GM06990 (cell line): ENCODE measurements at regions not wholly inside any gene's neighbourhood (a gene's known extent, or its start where the extent isn't known, plus 50 kb on each side); places are given as distances from the start of the nearest gene placed in this dataset.

ENCODE experiments used
- DNase-seq: peaks from one replicate; pipeline ENCODE4 v3.0.0-alpha.2; 2011; ENCODE audit not compliant: insufficient read length; ENCODE audit errors: extremely low read depth
- H3K27me3 ChIP-seq: replicated peaks from 2 replicates; pipeline ENCODE4 v1.6.0; 2011; ENCODE audit warnings: low read length; ENCODE audit not compliant: control insufficient read depth, insufficient read depth
- H3K36me3 ChIP-seq: 2 replicates; pipeline ENCODE4 v1.5.1; 2011; ENCODE audit warnings: low read length; ENCODE audit not compliant: control insufficient read depth, insufficient read depth
- H3K4me3 ChIP-seq: replicated peaks from 2 replicates; pipeline ENCODE4 v1.5.1; 2011; ENCODE audit warnings: low read depth, mild to moderate bottlenecking, control low read depth, low read length
- TF ChIP-seq, protein P1 (sequence below): IDR thresholded peaks from 2 replicates; pipeline ENCODE4 v1.5.1; 2011; ENCODE audit warnings: low read length, control low read depth, mild to moderate bottlenecking, inconsistent platforms; ENCODE audit not compliant: insufficient read depth, poor library complexity, severe bottlenecking

DNA sequence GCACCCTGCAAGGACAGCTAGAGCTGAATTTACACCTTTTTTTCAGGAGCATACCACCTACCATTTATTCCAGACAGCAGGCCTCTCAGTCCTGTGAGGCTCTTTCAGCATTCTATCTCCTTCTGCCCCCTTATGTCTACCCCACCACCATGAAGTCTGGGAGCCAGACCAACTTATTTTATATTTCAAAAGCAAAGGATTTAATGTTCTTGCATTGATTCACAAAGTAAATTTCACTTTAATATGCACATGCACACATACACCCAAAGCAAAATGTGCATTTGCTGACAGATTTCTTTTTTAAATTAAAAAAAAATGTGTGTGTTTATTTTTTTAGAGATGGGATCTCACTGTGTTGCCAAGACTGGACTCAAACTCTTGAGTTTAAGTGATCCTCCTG, 264.2 kb upstream of the LRRC3B start:
- DNase-seq: no peak
- TF ChIP-seq, protein P1, sequence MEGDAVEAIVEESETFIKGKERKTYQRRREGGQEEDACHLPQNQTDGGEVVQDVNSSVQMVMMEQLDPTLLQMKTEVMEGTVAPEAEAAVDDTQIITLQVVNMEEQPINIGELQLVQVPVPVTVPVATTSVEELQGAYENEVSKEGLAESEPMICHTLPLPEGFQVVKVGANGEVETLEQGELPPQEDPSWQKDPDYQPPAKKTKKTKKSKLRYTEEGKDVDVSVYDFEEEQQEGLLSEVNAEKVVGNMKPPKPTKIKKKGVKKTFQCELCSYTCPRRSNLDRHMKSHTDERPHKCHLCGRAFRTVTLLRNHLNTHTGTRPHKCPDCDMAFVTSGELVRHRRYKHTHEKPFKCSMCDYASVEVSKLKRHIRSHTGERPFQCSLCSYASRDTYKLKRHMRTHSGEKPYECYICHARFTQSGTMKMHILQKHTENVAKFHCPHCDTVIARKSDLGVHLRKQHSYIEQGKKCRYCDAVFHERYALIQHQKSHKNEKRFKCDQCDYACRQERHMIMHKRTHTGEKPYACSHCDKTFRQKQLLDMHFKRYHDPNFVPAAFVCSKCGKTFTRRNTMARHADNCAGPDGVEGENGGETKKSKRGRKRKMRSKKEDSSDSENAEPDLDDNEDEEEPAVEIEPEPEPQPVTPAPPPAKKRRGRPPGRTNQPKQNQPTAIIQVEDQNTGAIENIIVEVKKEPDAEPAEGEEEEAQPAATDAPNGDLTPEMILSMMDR: no peak
- H3K27me3 ChIP-seq: no peaks in the 10 kb centered on the region

DNA sequence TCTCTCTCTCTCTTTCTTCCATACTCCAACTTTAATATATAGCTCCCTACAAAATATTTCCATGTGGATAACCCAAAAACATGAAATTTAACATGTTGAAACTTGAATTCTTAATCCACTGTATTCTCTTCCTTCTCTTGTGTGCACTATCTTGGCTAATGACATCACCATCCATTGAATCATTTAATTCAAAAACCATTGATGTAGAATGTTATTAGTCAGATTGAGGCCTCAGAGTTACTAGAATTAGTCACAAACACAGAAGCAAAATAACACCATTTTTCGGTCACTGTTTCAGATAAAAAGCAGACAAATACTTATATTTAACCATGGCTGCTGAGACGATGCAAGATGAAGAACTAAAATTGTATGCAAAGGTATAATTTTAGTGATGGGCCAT, 256.9 kb upstream of the LRRC3B start:
- no peak for DNase-seq
- Histone ChIP-seq H3K36me3 (no peaks in the 10 kb centered on the region), H3K4me3 (no peak overlapping the region), H3K27me3 (no peaks in the 10 kb centered on the region)
- TF ChIP-seq, protein P1: no peak

More for the DNA sequence above, 264.2 kb upstream of the LRRC3B start:
- H3K4me3 ChIP-seq: no peak overlapping the region
- H3K36me3 ChIP-seq: no peaks in the 10 kb centered on the region

DNA sequence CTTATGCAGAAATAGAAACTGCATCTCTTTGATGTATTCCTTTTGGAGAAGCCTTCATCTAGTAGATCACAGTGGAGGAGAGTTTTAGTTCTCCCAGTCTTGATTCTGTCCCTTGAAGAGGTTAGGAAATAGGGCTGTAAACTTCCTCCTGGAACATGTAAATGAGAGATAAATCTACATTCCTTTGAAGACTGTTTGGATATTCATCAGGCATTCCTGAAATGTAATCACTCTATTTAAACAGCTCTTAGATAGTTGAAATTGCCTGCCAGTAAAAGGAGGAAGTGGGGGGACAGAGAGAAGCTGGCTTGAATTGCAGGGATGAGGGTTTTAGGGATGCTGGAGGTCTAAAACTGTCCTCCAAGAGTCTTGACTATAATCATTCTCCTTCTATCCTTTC, 254.3 kb upstream of the LRRC3B start:
- no peaks in the 10 kb centered on the region for H3K36me3 ChIP-seq
- no peaks in the 10 kb centered on the region for H3K27me3 ChIP-seq
- no peak overlapping the region for H3K4me3 ChIP-seq
- TF ChIP-seq, protein P1: no peak
- DNase-seq: no peak

DNA sequence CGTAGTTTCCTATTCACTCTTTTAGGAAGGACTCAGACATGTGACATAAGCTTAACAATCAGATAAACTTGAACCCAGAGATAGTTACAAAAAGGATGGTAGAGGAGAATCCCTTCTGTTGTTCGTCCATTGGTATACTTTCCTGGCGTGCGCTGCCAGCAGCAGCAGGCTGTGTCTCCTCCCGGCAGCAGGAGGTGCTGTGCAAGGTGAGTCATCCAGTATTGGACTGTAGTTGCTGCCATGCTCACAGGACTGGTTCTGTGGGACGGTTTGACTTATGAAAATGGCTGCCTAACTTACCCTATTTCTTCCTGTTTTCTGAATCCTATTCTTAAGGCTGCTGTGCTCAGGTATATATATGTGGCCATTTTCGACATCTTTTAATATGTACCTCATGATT, 253.4 kb upstream of the LRRC3B start:
- Histone ChIP-seq H3K36me3 (no peaks in the 10 kb centered on the region), H3K4me3 (no peak overlapping the region), H3K27me3 (no peaks in the 10 kb centered on the region)
- DNase-seq: no peak
- TF ChIP-seq, protein P1: no peak

DNA sequence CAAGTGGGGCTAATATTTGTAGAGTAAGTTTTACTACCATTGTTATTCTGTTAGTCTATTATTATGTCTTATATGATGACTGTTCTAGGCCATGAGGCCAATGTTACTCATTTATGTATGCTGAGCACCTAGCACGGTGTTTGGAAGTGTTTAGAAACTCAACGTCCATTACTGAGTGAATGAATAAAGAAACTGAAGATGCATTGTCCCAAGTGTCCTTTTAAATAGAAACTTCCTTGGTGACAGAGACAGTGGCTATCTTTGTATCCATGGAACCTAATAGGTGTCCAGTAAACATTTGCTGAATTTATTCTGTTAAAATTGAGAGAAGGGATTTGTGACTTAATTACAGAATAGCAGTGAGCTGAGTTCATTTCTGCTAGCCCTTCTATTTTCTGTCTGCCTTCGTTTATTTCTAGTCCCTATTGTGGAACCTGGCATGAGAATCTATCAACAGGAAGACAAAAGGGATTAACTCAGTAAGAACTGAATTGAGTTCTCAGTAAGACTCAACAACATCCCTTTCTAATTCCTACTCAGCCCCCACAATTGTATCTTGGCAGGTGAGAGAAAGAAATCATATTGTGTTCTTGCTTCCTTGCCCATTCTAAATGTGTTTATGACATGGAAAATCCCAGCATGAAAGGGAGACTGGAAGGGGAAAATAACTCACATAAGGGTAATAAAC, 246.6 kb upstream of the LRRC3B start:
- no peaks in the 10 kb centered on the region for H3K36me3 ChIP-seq
- H3K27me3 ChIP-seq: no peaks in the 10 kb centered on the region
- TF ChIP-seq, protein P1: no peak
- no peak for DNase-seq
- no peak overlapping the region for H3K4me3 ChIP-seq

DNA sequence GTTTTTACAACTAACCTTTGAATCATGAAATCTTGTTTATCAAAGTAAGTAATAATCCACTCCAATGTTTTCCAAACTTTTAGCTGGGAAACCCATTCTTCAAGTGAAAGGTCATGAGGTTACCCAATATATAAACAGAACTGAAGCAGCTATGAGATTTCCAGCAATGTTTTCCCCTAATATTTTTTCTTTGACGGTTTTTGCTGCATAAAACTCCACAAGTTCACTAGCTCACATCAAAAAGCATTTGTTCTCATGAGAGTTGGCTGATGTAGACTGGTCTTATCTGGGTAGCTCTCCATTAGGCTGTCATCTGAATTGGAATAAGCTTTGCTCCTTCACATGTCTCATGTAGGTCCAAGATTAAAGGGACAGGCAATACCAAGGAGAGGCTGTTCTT, 241.2 kb upstream of the LRRC3B start:
- no peaks in the 10 kb centered on the region for H3K27me3 ChIP-seq
- TF ChIP-seq, protein P1: no peak
- no peaks in the 10 kb centered on the region for H3K36me3 ChIP-seq
- H3K4me3 ChIP-seq: no peak overlapping the region
- DNase-seq: no peak
